Upper lobe of right lung (tissue), 1 donor: ENCODE measurements at regions not wholly inside any gene's neighbourhood (a gene's known extent, or its start where the extent isn't known, plus 50 kb on each side); places are given as distances from the start of the nearest gene placed in this dataset.
A peak's percentile ranks its signal among the peaks of the same experiment; 100 is the strongest.
"Not testable (repeated sequence)": the region's sequence is repeated elsewhere in the genome, so short reads cannot be mapped to it uniquely, and the experiment has no call there.

Experiments
- ATAC-seq: fragments of 200-7000 bp; cut with Tn5 transposase; one replicate; pipeline ENCODE4 v1.9.1; 2020; ENCODE audit warnings: mild to moderate bottlenecking, moderate library complexity
- DNase-seq: peaks from one replicate; pipeline ENCODE4 v3.0.0-alpha.2; 2020
- H3K27ac ChIP-seq: fragments of 200-600 bp; one replicate; pipeline ENCODE4 v1.8.0; 2022
- H3K27me3 ChIP-seq: fragments of 200-600 bp; one replicate; pipeline ENCODE4 v1.8.0; 2022; ENCODE audit warnings: mild to moderate bottlenecking
- H3K36me3 ChIP-seq: fragments of 200-600 bp; one replicate; pipeline ENCODE4 v1.8.0; 2022
- H3K4me1 ChIP-seq: fragments of 200-600 bp; one replicate; pipeline ENCODE4 v1.8.0; 2022
- H3K4me3 ChIP-seq: fragments of 200-600 bp; one replicate; pipeline ENCODE4 v1.8.0; 2022; ENCODE audit warnings: mild to moderate bottlenecking
- H3K9me3 ChIP-seq: fragments of 200-600 bp; one replicate; pipeline ENCODE4 v1.8.0; 2022
- CTCF ChIP-seq: fragments of 200-600 bp; IDR thresholded peaks from one replicate; pipeline ENCODE4 v1.8.0; 2022; ENCODE audit warnings: antibody characterized with exemption
- intact Hi-C: fragments of 100-400 bp; cut with DNase I; formaldehyde crosslinking; loops from one replicate; pipeline ENCODE4 v1.11.0; 2022
- donor health status: DM: no; HTN: yes; CAD: no; lungs with severe emphysema.

GRCh38 chr7:125326666-125327255 is 397.1 kb upstream of the POT1 start:
- no peaks in the 10 kb centered on the region for H3K27me3 ChIP-seq

GRCh38 chr7:125316466-125316865 is 386.8 kb upstream of the POT1 start:
- H3K4me3 ChIP-seq, result no peak overlapping the region
- no peaks in the 10 kb centered on the region for H3K36me3 ChIP-seq
- DNase-seq (no peak), ATAC-seq (peak; percentile 87)
- TF ChIP-seq CTCF, result peak; percentile 11
- H3K27me3 ChIP-seq, result no peaks in the 10 kb centered on the region
- intact Hi-C loops, result no loop called here
- H3K9me3 ChIP-seq, result no peaks in the 10 kb centered on the region
- no peaks in the 10 kb centered on the region for H3K4me1 ChIP-seq
- no peak overlapping the region for H3K27ac ChIP-seq

More at GRCh38 chr7:125326666-125327255, 397.1 kb upstream of the POT1 start:
- DNase-seq (no peak), ATAC-seq (no peak)
- Histone ChIP-seq H3K36me3 (no peaks in the 10 kb centered on the region), H3K9me3 (peaks cover 5% of the 10 kb centered on the region), H3K4me1 (no peaks in the 10 kb centered on the region), H3K27ac (no peak overlapping the region), H3K4me3 (no peak overlapping the region)
- intact Hi-C loops, result no loop called here
- TF ChIP-seq CTCF, result no peak

GRCh38 chr7:125299003-125299765 is 369.6 kb upstream of the POT1 start:
- Histone ChIP-seq H3K27me3 (no peaks in the 10 kb centered on the region), H3K36me3 (no peaks in the 10 kb centered on the region), H3K4me3 (no peak overlapping the region), H3K27ac (no peak overlapping the region), H3K9me3 (no peaks in the 10 kb centered on the region), H3K4me1 (no peaks in the 10 kb centered on the region)
- intact Hi-C loops, result no loop called here
- no peak for TF ChIP-seq CTCF
- no peak for ATAC-seq
- DNase-seq, result no peak

- Histone ChIP-seq H3K4me3 (no peak overlapping the region), H3K36me3 (no peaks in the 10 kb centered on the region), H3K27me3 (no peaks in the 10 kb centered on the region), H3K27ac (no peak overlapping the region), H3K4me1 (no peaks in the 10 kb centered on the region), H3K9me3 (no peaks in the 10 kb centered on the region)
- no peak for TF ChIP-seq CTCF
- intact Hi-C loops, result no loop called here
- ATAC-seq, result no peak
- DNase-seq, result no peak
These were observed 350.3 kb upstream of the POT1 start for GRCh38 chr7:125279961-125280360.

- no peak overlapping the region for H3K27ac ChIP-seq
- no peak for DNase-seq
- no peak for ATAC-seq
- no peaks in the 10 kb centered on the region for H3K36me3 ChIP-seq
- no peaks in the 10 kb centered on the region for H3K4me1 ChIP-seq
- TF ChIP-seq CTCF, result no peak
- no peaks in the 10 kb centered on the region for H3K9me3 ChIP-seq
- intact Hi-C loops, result no loop called here
- no peaks in the 10 kb centered on the region for H3K27me3 ChIP-seq
- no peak overlapping the region for H3K4me3 ChIP-seq
These were observed 348.7 kb upstream of the POT1 start for GRCh38 chr7:125278318-125278717.

- DNase-seq, H3K4me3 ChIP-seq, intact Hi-C loops, H3K27ac ChIP-seq, ATAC-seq, H3K36me3 ChIP-seq, H3K4me1 ChIP-seq, H3K27me3 ChIP-seq, H3K9me3 ChIP-seq: not testable (repeated sequence)
These were observed 345.1 kb upstream of the POT1 start for GRCh38 chr7:125274742-125275141.

- H3K27me3 ChIP-seq, H3K4me3 ChIP-seq, H3K9me3 ChIP-seq, H3K36me3 ChIP-seq, DNase-seq, intact Hi-C loops, ATAC-seq, H3K27ac ChIP-seq, H3K4me1 ChIP-seq: not testable (repeated sequence)
These were observed 334.7 kb upstream of the POT1 start for GRCh38 chr7:125264174-125264856.

- H3K27me3 ChIP-seq, H3K9me3 ChIP-seq, H3K36me3 ChIP-seq, DNase-seq, H3K4me1 ChIP-seq, H3K4me3 ChIP-seq, H3K27ac ChIP-seq, ATAC-seq, intact Hi-C loops: not testable (repeated sequence)
These were observed 329.3 kb upstream of the POT1 start for GRCh38 chr7:125258876-125259417.
